GM13976 (cell line): ENCODE measurements at regions not wholly inside any gene's neighbourhood (a gene's known extent, or its start where the extent isn't known, plus 50 kb on each side); places are given as distances from the start of the nearest gene placed in this dataset.

Source experiments
- DNase-seq: peaks from one replicate; pipeline ENCODE4 v3.0.0; 2012; ENCODE audit warnings: low spot score
- in situ Hi-C: fragments of 300-500 bp; cut with MboI; formaldehyde crosslinking; loops from one replicate; pipeline ENCODE4 v1.12.0; 2022; ENCODE audit warnings: low sequenced_read_pairs, mixed read lengths, inconsistent platforms; ENCODE audit not compliant: unreplicated experiment
- TF ChIP-seq, protein P1 (sequence below): IDR thresholded peaks from 2 replicates; pipeline ENCODE4 v1.5.1; 2012; ENCODE audit warnings: borderline replicate concordance, mild to moderate bottlenecking; ENCODE audit not compliant: insufficient read depth; ENCODE audit errors: extremely low read depth, missing control alignments, control extremely low read depth

DNA sequence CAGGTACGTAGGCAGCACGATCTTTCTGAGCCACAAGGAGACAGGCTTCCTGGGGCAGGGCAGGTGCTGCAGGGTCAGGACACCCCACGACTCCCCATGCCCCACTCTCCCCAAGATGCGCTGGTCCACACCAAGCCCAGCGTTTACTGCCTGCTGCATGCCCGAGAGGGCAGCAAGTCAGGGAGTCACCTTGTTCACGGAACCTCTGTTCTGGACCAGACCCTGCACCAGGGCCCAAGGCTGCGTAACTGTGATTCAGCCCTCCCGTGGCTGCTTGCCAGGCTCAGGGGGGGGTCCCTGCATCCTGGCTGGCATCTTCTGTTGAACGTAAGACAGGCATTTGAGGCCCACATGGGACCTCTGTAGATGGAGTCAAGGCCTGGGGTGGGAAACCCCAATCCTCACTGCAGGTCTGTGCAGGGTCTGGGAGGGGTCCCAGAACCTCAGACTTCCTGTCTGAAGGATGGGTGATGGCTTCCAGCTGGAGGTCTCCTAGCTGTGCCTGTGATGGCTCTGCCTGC lies 228.6 kb upstream of the RTL1 start:
- no peak for DNase-seq
- in situ Hi-C loops = no loop called here

DNA sequence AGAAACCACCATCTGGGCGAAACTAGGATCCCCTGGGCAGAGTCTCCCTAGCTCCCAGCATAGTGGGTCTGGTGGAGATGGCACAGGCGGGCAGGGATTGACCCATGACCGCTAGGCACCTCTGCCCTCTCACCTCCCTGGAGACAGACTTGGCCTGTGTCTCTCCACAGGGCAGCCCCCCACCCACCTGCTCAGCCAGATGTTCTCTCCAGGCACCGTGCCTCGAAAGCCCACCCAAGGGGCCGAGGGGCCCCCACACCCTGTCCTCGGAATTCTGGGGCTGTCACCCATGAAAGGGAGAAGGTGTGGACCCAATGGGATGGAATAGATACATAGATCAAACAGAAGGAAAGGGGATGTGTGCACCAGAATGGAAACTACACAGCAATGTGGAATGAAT lies 229.1 kb upstream of the RTL1 start:
- in situ Hi-C loops = no loop called here

More for the DNA sequence above, 228.6 kb upstream of the RTL1 start:
- TF ChIP-seq, protein P1, sequence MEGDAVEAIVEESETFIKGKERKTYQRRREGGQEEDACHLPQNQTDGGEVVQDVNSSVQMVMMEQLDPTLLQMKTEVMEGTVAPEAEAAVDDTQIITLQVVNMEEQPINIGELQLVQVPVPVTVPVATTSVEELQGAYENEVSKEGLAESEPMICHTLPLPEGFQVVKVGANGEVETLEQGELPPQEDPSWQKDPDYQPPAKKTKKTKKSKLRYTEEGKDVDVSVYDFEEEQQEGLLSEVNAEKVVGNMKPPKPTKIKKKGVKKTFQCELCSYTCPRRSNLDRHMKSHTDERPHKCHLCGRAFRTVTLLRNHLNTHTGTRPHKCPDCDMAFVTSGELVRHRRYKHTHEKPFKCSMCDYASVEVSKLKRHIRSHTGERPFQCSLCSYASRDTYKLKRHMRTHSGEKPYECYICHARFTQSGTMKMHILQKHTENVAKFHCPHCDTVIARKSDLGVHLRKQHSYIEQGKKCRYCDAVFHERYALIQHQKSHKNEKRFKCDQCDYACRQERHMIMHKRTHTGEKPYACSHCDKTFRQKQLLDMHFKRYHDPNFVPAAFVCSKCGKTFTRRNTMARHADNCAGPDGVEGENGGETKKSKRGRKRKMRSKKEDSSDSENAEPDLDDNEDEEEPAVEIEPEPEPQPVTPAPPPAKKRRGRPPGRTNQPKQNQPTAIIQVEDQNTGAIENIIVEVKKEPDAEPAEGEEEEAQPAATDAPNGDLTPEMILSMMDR = no peak

DNA sequence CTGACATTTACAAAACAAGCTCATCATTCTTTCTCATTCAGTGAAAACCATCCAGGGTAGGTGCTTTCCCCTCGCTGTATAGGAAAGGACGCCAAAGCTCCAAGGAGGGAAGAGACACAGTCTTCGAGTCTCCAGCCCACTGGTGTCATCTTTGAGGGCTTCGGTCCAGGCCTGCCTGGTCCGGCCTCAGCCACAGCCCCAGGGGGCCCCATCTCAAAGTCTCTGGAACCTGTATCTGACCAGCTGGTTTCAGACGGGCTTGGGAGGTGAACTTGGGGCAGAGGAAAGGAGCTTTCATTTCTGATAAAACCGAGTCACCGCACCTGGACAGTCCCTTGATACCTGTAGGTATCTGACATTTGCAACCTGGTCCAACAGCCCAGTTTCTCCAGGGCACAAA lies 229.5 kb upstream of the RTL1 start:
- TF ChIP-seq, protein P1 = no peak
- DNase-seq = no peak
- in situ Hi-C loops = no loop called here

More for the DNA sequence above, 229.1 kb upstream of the RTL1 start:
- no peak for DNase-seq
- TF ChIP-seq, protein P1 = no peak

DNA sequence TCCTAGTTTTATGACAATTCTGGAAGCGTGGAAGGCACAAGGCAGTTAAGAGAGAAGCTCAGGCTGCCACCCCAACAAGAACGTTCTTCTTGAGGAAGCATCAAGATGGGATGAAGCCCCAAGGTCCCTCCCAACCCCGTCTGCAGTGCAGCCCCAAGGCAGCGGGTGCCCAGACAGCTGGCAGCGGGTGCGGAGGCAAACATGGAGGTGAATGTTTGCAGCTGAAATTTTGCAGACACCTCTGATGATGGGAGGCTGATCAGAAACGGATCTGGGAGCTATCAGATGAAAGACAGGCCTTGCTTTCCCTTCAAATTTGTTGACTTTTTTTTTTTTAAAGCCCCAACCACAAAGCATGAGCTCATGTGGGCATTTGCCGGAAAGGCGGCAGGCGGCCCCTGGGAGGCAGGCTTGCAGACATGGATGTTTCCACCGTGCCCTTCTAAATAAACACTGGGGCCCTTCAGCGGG lies 230.7 kb upstream of the RTL1 start:
- no peak for DNase-seq
- TF ChIP-seq, protein P1 = no peak
- in situ Hi-C loops = no loop called here

DNA sequence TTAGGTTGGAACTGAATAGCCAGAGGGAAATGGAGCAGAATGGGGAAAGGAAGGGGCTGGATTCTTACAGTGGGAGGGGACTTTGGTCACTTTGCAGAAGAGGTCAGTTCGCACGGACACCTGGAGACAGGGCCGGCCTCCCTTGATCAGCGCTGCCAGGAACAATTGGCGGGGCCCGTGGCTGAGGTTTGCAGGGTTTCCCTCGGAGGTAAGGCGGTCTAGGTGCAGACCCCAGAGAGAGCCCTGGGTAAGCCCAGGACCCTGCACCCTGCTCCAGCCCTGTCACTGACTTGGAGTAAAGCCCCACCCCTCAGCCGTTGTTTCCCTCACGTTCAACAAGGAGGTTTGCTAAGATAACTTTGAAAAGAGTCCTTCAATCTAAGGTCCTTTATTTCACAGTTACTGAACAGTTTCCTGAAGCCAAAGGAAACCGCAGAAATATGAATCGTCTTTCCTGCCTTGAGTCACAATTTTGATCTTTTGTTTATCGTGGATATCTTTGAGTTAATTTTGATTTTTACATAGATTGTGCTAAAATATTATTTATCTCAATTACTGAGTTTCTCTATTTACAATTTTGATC lies 231.4 kb upstream of the RTL1 start:
- in situ Hi-C loops = no loop called here
- TF ChIP-seq, protein P1 = no peak
- peak; percentile 10 for DNase-seq

DNA sequence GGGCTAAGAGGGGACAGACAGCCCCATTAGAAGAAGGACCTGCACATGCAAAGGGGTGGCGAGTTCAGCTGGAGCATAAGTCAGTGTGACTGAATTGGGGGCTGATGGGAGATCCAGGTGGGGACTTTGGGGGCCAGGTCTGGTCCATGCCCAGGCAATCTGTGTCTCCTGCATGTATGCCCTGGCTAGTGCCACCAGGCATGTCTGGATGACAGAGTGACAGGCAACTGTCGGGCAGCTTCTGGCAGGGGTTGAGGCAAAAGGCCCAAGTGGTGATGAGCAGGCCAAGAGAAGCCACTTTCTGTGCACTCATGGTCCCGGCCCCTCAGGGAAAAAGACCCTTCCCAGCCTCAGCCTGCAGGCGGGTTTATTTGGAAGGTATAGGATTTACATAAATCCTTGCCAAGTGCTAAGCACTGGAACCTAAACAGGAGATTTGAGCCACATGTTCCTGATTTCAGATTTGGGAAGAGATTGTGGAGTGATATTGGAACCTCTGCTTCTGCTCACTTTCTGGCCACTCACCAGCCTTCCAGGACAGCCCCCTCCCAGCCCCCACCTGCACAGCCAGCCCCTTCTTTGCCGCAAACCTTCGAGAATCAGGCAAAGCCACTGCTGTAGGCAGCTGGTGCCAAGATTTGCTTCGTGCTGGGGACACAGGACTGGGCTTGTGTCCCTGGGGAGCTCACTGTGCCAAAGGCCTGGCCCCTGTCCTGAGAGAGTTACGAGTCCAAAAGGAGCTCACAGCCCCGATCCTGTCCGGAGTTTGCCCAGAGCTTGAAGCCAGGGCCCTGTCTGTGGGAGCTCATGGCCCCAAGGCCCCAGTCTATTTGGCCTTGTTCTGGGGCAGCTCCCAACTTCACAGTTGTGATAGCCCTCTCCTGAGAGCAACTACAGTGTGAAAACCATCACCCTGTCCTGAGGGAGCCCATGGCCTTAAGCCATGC lies 232.5 kb upstream of the RTL1 start:
- in situ Hi-C loops = no loop called here
- DNase-seq = peak; percentile 7
- TF ChIP-seq, protein P1 = no peak
